Upper lobe of left lung (tissue), 6 donors: ENCODE measurements at regions not wholly inside any gene's neighbourhood (a gene's known extent, or its start where the extent isn't known, plus 50 kb on each side); places are given as distances from the start of the nearest gene placed in this dataset.
A peak's percentile ranks its signal among the peaks of the same experiment; 100 is the strongest.

Experiments used
- ATAC-seq, 2 donors: fragments of 200-7000 bp; cut with Tn5 transposase; one replicate each; pipeline ENCODE4 v1.9.1; 2022; ENCODE audit warnings: mild to moderate bottlenecking in 2 of 2, moderate library complexity in 2 of 2; ENCODE audit not compliant: low FRiP score in 2 of 2
- DNase-seq, 2 donors: peaks; one replicate each; pipeline ENCODE4 v3.0.0-alpha.2; 2019 to 2020
- H3K27ac ChIP-seq, 4 donors: fragments of 200-600 bp; sonication (generic); one replicate each; pipeline ENCODE4 v1.5.1; 2016 to 2019
- H3K27me3 ChIP-seq, 4 donors: fragments of 200-600 bp; sonication (generic); one replicate each; pipeline ENCODE4 v1.5.1; 2017 to 2019
- H3K36me3 ChIP-seq, 4 donors: fragments of 200-600 bp; sonication (generic); one replicate each; pipeline ENCODE4 v1.5.1; 2016 to 2019
- H3K4me1 ChIP-seq, 4 donors: fragments of 200-600 bp; sonication (generic); one replicate each; pipeline ENCODE4 v1.5.1; 2018 to 2019
- H3K4me3 ChIP-seq, 4 donors: fragments of 200-600 bp; sonication (generic); one replicate each; pipeline ENCODE4 v1.5.1; 2017 to 2019; ENCODE audit warnings: mild to moderate bottlenecking in 2 of 4, moderate library complexity in 1 of 4
- H3K9me3 ChIP-seq, 4 donors: fragments of 200-600 bp; sonication (generic); one replicate each; pipeline ENCODE4 v1.5.1; 2018 to 2019
- CTCF ChIP-seq, 6 experiments: fragments of 450-650 bp in 4 of 6; fragments of 200-600 bp in 2 of 6; sonication (generic) in 2 of 6; IDR thresholded peaks; one replicate each; pipeline ENCODE4 v1.5.1; 2016 to 2019; ENCODE audit warnings: antibody characterized with exemption in 6 of 6
- EP300 ChIP-seq, 4 donors: sonication (generic); formaldehyde crosslinking; IDR thresholded peaks; one replicate each; pipeline ENCODE4 v1.5.1; 2017; ENCODE audit warnings: antibody characterized with exemption in 4 of 4, control low read depth in 2 of 4
- POLR2A ChIP-seq, 4 donors: fragments of 450-650 bp; IDR thresholded peaks; one replicate each; pipeline ENCODE4 v1.5.1; 2016 to 2017; ENCODE audit warnings: antibody characterized with exemption in 4 of 4, mild to moderate bottlenecking in 2 of 4
- POLR2AphosphoS5 ChIP-seq, 2 donors: sonication (generic); formaldehyde crosslinking; IDR thresholded peaks; one replicate each; pipeline ENCODE4 v1.5.1; 2017; ENCODE audit warnings: antibody characterized with exemption in 2 of 2
- WGBS, 2 donors: methylation state at CpG; one replicate each; pipeline ENCODE4 v1.1.5; 2017 to 2018; 5-methylcytosine and 5-hydroxymethylcytosine counted together
- donor health status: DM: no; HTN: no; CAD: no; lungs with moderate emphysema.
- donor health status: DM: no; HTN: yes; CAD: no; lungs with severe emphysema.

GRCh38 chr12:23204933-23205778 lies 580.2 kb downstream of the ETNK1 start:
- WGBS, 2 donors, result 13 to 16% methylated on average over 3 of the region's 3 CpGs
- DNase-seq (no peak), ATAC-seq (peak in 1 of 2 donors; percentile 82)
- no peaks in the 10 kb centered on the region for H3K27me3 ChIP-seq
- H3K4me3 ChIP-seq, result no peak overlapping the region
- no peaks in the 10 kb centered on the region for H3K4me1 ChIP-seq
- no peaks in the 10 kb centered on the region for H3K9me3 ChIP-seq
- no peak overlapping the region for H3K27ac ChIP-seq
- H3K36me3 ChIP-seq, result no peaks in the 10 kb centered on the region
- peak; percentile 64 to 87 (median 78) for TF ChIP-seq CTCF (IDR thresholded peaks at IDR 0.05)
- no peak for TF ChIP-seq POLR2AphosphoS5 (IDR thresholded peaks at IDR 0.05)

- WGBS, 2 donors, result 66 to 89% methylated on average over 2 of the region's 2 CpGs
- TF ChIP-seq POLR2AphosphoS5 (IDR thresholded peaks at IDR 0.05), result no peak
- no peak for TF ChIP-seq EP300 (IDR thresholded peaks at IDR 0.05)
- no peak for TF ChIP-seq POLR2A (IDR thresholded peaks at IDR 0.05)
- TF ChIP-seq CTCF (IDR thresholded peaks at IDR 0.05), result no peak
- no peaks in the 10 kb centered on the region for H3K36me3 ChIP-seq
- H3K27ac ChIP-seq, result no peak overlapping the region
- no peaks in the 10 kb centered on the region for H3K4me1 ChIP-seq
- H3K27me3 ChIP-seq, result no peaks in the 10 kb centered on the region
- ATAC-seq (no peak), DNase-seq (no peak)
- H3K4me3 ChIP-seq, result no peak overlapping the region
- peaks cover 0 to under 1% (median under 1%) of the 10 kb centered on the region in 4 donors for H3K9me3 ChIP-seq
Measured at GRCh38 chr12:23209793-23210192, 584.8 kb downstream of the ETNK1 start.

GRCh38 chr12:23210573-23210972 lies 585.6 kb downstream of the ETNK1 start:
- no peak for TF ChIP-seq POLR2A (IDR thresholded peaks at IDR 0.05)
- no peak for TF ChIP-seq EP300 (IDR thresholded peaks at IDR 0.05)
- no peak for TF ChIP-seq POLR2AphosphoS5 (IDR thresholded peaks at IDR 0.05)
- no peak for TF ChIP-seq CTCF (IDR thresholded peaks at IDR 0.05)
- Histone ChIP-seq H3K4me1 (no peaks in the 10 kb centered on the region), H3K27me3 (no peaks in the 10 kb centered on the region), H3K4me3 (no peak overlapping the region), H3K9me3 (peaks cover 0 to 8% (median 4%) of the 10 kb centered on the region in 4 donors), H3K27ac (no peak overlapping the region), H3K36me3 (no peaks in the 10 kb centered on the region)
- DNase-seq, result no peak
- no peak for ATAC-seq
- 98 to 100% methylated on average over 4 of the region's 4 CpGs for WGBS, 2 donors

GRCh38 chr12:23211384-23212320 lies 586.7 kb downstream of the ETNK1 start:
- TF ChIP-seq CTCF (IDR thresholded peaks at IDR 0.05) (no peak), POLR2A (IDR thresholded peaks at IDR 0.05) (no peak), POLR2AphosphoS5 (IDR thresholded peaks at IDR 0.05) (no peak), EP300 (IDR thresholded peaks at IDR 0.05) (no peak)
- WGBS, 2 donors, result 78 to 86% methylated on average over 7 of the region's 7 CpGs
- no peak for DNase-seq

More at GRCh38 chr12:23211384-23212320, 586.7 kb downstream of the ETNK1 start:
- peaks cover 0 to 17% (median 6%) of the 10 kb centered on the region in 4 donors for H3K9me3 ChIP-seq
- no peak for ATAC-seq
- H3K4me1 ChIP-seq, result no peaks in the 10 kb centered on the region
- H3K27me3 ChIP-seq, result no peaks in the 10 kb centered on the region
- no peak overlapping the region for H3K27ac ChIP-seq
- no peaks in the 10 kb centered on the region for H3K36me3 ChIP-seq
- no peak overlapping the region for H3K4me3 ChIP-seq
